K562 (cell line): ENCODE measurements at regions not wholly inside any gene's neighbourhood (a gene's known extent, or its start where the extent isn't known, plus 50 kb on each side); places are given as distances from the start of the nearest gene placed in this dataset.

Experiments used
- ATAC-seq: fragments of 200-7000 bp; cut with Tn5 transposase; 3 replicates; pipeline ENCODE4 v1.9.1; 2020; ENCODE audit warnings: moderate library complexity
- BruUV-seq: library from RNA; stranded (reverse); fragments of 400-500 nt; replicated peaks from 2 replicates; lab custom pipeline; 2021; lab: Mats Ljungman, UMichigan
- CTCF ChIA-PET: fragments of 300-600 bp; formaldehyde crosslinking; extraction: SDS; loops from one replicate; lab custom pipeline; 2021; ENCODE audit warnings: low intra/inter-chr PET ratio; lab: Yijun Ruan, JAX
- POLR2A ChIA-PET: fragments of 300-600, 350-650 bp; sonication (Branson Sonifier 250); formaldehyde crosslinking; extraction: SDS; loops from one replicate; lab custom pipeline; 2021; ENCODE audit warnings: antibody characterized with exemption, inconsistent platforms; lab: Yijun Ruan, JAX
- DNase-seq, 4 experiments: peaks; one replicate each; pipeline versions ENCODE4 v3.0.0 to v3.0.0-alpha.2; 2011 to 2018; ENCODE audit warnings: low spot score in 3 of 4, mixed read lengths in 3 of 4; ENCODE audit errors: extremely low read depth in 1 of 4
- FAIRE-seq: peaks from 2 replicates; lab custom pipeline; 2011; peaks lifted over from hg19 to GRCh38; lab: Jason Lieb, UNC
- H2AFZ ChIP-seq: 2 replicates; pipeline ENCODE4 v1.6.0; 2011; ENCODE audit warnings: low read depth, low read length, control low read depth, inconsistent platforms
- H3K27ac ChIP-seq: fragments of 200-600 bp; 3 replicates; pipeline ENCODE4 v1.8.0; 2011; ENCODE audit warnings: low read depth, mild to moderate bottlenecking, control low read depth, inconsistent platforms, low read length, moderate library complexity, mixed read lengths; ENCODE audit errors: extremely low read depth
- H3K27me3 ChIP-seq, 2 experiments: fragments of 300-600 bp in 1 of 2; 2 replicates in 1 of 2; 3 replicates in 1 of 2; pipeline versions ENCODE4 v1.6.0 to v1.8.0; 2011; ENCODE audit warnings: inconsistent platforms in 2 of 2, low read length in 2 of 2, mild to moderate bottlenecking in 1 of 2, mixed read lengths in 1 of 2, moderate library complexity in 1 of 2; ENCODE audit not compliant: control insufficient read depth in 2 of 2, insufficient read depth in 2 of 2
- H3K36me3 ChIP-seq: fragments of 300-600 bp; 3 replicates; pipeline ENCODE4 v1.8.0; 2011; ENCODE audit warnings: mild to moderate bottlenecking, low read length, inconsistent platforms; ENCODE audit not compliant: control insufficient read depth, insufficient read depth
- H3K4me1 ChIP-seq, 2 experiments: fragments of 200-600 bp in 1 of 2; replicated peaks in 1 of 2; 2 replicates in 1 of 2; 3 replicates in 1 of 2; pipeline versions ENCODE4 v1.5.1 to v1.8.0; 2011; ENCODE audit warnings: inconsistent platforms in 2 of 2, low read length in 2 of 2, mild to moderate bottlenecking in 1 of 2, mixed read lengths in 1 of 2, moderate library complexity in 1 of 2; ENCODE audit not compliant: control insufficient read depth in 2 of 2, insufficient read depth in 2 of 2
- H3K4me2 ChIP-seq: 2 replicates; pipeline ENCODE4 v1.6.1; 2011; ENCODE audit warnings: low read length, control low read depth, inconsistent platforms, mixed read lengths; ENCODE audit not compliant: insufficient read depth
- H3K4me3 ChIP-seq: fragments of 200-600 bp; sonication (generic), shearing (Covaris generic); 2 replicates; pipeline ENCODE4 v1.5.1; 2016; ENCODE audit warnings: control low read depth, inconsistent platforms
- H3K79me2 ChIP-seq: fragments of 200-600 bp; 3 replicates; pipeline ENCODE4 v1.8.0; 2011; ENCODE audit warnings: low read length, inconsistent platforms; ENCODE audit not compliant: control insufficient read depth, insufficient read depth
- H3K9ac ChIP-seq, 2 experiments: 2 replicates each; pipeline versions ENCODE4 v1.6.0 to v1.6.1; 2011; ENCODE audit warnings: low read depth in 2 of 2, low read length in 2 of 2, control low read depth in 1 of 2, inconsistent platforms in 1 of 2, mild to moderate bottlenecking in 1 of 2, mixed read lengths in 1 of 2; ENCODE audit not compliant: insufficient read depth in 1 of 2
- H3K9me1 ChIP-seq: one replicate; pipeline ENCODE4 v1.6.0; 2011; ENCODE audit warnings: inconsistent platforms, mild to moderate bottlenecking, low read length, moderate library complexity; ENCODE audit not compliant: control insufficient read depth, insufficient read depth
- H3K9me3 ChIP-seq: replicated peaks from 2 replicates; pipeline ENCODE4 v1.5.1; 2011; ENCODE audit warnings: low read depth, low read length, inconsistent platforms; ENCODE audit not compliant: control insufficient read depth, insufficient read depth
- H4K20me1 ChIP-seq: replicated peaks from 2 replicates; pipeline ENCODE4 v1.6.1; 2011; ENCODE audit warnings: low read length, inconsistent platforms, mixed read lengths; ENCODE audit not compliant: control insufficient read depth, insufficient read depth
- BRF1 ChIP-seq: IDR thresholded peaks from 3 replicates; pipeline ENCODE4 v1.6.1; 2011; ENCODE audit warnings: borderline replicate concordance, mild to moderate bottlenecking; ENCODE audit not compliant: insufficient read length; ENCODE audit errors: extremely low read depth
- CCNT2 ChIP-seq: IDR thresholded peaks from 2 replicates; pipeline ENCODE4 v1.6.1; 2011; ENCODE audit warnings: borderline replicate concordance, low read depth, mild to moderate bottlenecking, moderate library complexity, mixed read lengths, low read length; ENCODE audit not compliant: insufficient read length; ENCODE audit errors: extremely low read depth
- CHAMP1 ChIP-seq: fragments of 450-650 bp; IDR thresholded peaks from 2 replicates; pipeline ENCODE4 v1.6.1; 2016; ENCODE audit warnings: mild to moderate bottlenecking
- CREB5 ChIP-seq: fragments of 250-450 bp; sonication (Bioruptor Pico); IDR thresholded peaks from 2 replicates; pipeline ENCODE4 v1.5.0; 2020; ENCODE audit warnings: mild to moderate bottlenecking
- GATA2 ChIP-seq: sonication (generic); formaldehyde crosslinking; IDR thresholded peaks from 2 replicates; pipeline ENCODE4 v1.4.0; 2020; ENCODE audit warnings: mild to moderate bottlenecking, missing genetic modification reagents
- GTF2F1 ChIP-seq: IDR thresholded peaks from 2 replicates; pipeline ENCODE4 v1.6.1; 2011; ENCODE audit warnings: low read depth, low read length, improper control_type of control experiment
- MAZ ChIP-seq, 2 experiments: fragments of 450-650 bp in 1 of 2; sonication (generic) in 1 of 2; formaldehyde crosslinking; IDR thresholded peaks in 1 of 2; conservative IDR thresholded peaks in 1 of 2; 2 replicates each; pipeline versions ENCODE4 v1.4.0 to v1.5.0; 2020; ENCODE audit warnings: mild to moderate bottlenecking in 1 of 2, missing genetic modification reagents in 1 of 2
- MED1 ChIP-seq: sonication (generic); formaldehyde crosslinking; IDR thresholded peaks from 2 replicates; pipeline ENCODE4 v1.8.1; 2023; ENCODE audit warnings: missing genetic modification reagents, borderline replicate concordance
- MEF2D ChIP-seq: conservative IDR thresholded peaks from 2 replicates; pipeline ENCODE4 v1.6.1; 2016; ENCODE audit warnings: low read depth, missing genetic modification characterization, missing compliant biosample characterization
- PRDM10 ChIP-seq: fragments of 450-650 bp; IDR thresholded peaks from 2 replicates; pipeline ENCODE4 v1.6.1; 2018; ENCODE audit not compliant: partially characterized antibody
- SMARCC2 ChIP-seq: fragments of 450-650 bp; IDR thresholded peaks from 2 replicates; pipeline ENCODE4 v1.6.1; 2017; ENCODE audit warnings: antibody characterized with exemption, moderate library complexity, mild to moderate bottlenecking, low read depth
- YBX1 ChIP-seq: fragments of 450-650 bp; IDR thresholded peaks from 2 replicates; pipeline ENCODE4 v1.7.1; 2016; ENCODE audit warnings: mild to moderate bottlenecking
- ZBTB1 ChIP-seq: sonication (generic); formaldehyde crosslinking; IDR thresholded peaks from 2 replicates; pipeline ENCODE4 v1.8.1; 2023; ENCODE audit warnings: missing genetic modification reagents, low read depth, mild to moderate bottlenecking, borderline replicate concordance
- ZEB2 ChIP-seq: fragments of 450-650 bp; IDR thresholded peaks from 2 replicates; pipeline ENCODE4 v1.6.1; 2016
- ZNF551 ChIP-seq: fragments of 250-450 bp; sonication (Bioruptor Pico); IDR thresholded peaks from 2 replicates; pipeline ENCODE4 v1.5.0; 2021; ENCODE audit warnings: mild to moderate bottlenecking, moderate library complexity
- ZNF583 ChIP-seq: fragments of 250-450 bp; sonication (Bioruptor Pico); IDR thresholded peaks from 2 replicates; pipeline ENCODE4 v1.4.0; 2020
- ZNF717 ChIP-seq: fragments of 250-450 bp; sonication (Bioruptor Pico); IDR thresholded peaks from 2 replicates; pipeline ENCODE4 v1.5.0; 2021
- whole genome bisulfite sequencing: fragments of 100-300 bp; shearing (Covaris generic); methylation state at CpG from one replicate; pipeline ENCODE4 v1.1.6; 2016; ENCODE audit warnings: low coverage, mixed read lengths; ENCODE audit not compliant: insufficient coverage; ENCODE audit errors: missing lambda C conversion rate; 5-methylcytosine and 5-hydroxymethylcytosine counted together
- in situ Hi-C: fragments of 300-500 bp; cut with MboI; formaldehyde crosslinking; loops from 4 replicates; pipeline ENCODE4 v1.15.0; 2018; ENCODE audit warnings: inconsistent platforms, mixed read lengths
- intact Hi-C: fragments of 100-400 bp; cut with micrococcal nuclease; formaldehyde crosslinking; loops from 2 replicates; pipeline ENCODE4 v1.14.2; 2022

DNA sequence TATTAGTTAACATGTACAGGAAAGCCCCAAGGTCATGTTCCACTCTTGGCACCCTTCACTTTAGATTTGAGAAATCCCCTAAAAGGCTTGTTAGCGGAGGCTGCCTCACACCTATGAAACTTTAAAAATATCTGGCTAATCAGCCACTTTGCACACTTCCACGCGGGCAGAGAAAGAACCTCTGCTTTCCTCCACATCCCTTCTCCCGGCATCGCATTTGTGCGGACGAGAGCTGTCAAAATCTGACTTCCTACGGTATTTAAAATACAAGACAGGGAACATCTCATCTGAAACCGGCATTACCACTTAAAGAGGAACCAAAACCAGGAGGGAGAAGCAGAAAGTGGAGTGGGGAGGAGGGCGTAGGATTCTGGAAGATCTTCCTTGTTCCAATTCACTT, 422.3 kb downstream of the TMEM114 start (continued):
- no peak for TF ChIP-seq ZNF583
- TF ChIP-seq ZBTB1: no peak
- TF ChIP-seq MAZ (CRISPR knock-in tag; conservative IDR thresholded peaks at IDR 0.05 in 1 of 2, IDR thresholded peaks at IDR 0.05 in 1 of 2): no peak
- TF ChIP-seq BRF1: no peak
- no peak for TF ChIP-seq CREB5 (CRISPR knock-in tag)
- TF ChIP-seq MED1: no peak
- no peak for TF ChIP-seq ZNF717 (CRISPR knock-in tag)
- TF ChIP-seq CHAMP1: no peak

DNA sequence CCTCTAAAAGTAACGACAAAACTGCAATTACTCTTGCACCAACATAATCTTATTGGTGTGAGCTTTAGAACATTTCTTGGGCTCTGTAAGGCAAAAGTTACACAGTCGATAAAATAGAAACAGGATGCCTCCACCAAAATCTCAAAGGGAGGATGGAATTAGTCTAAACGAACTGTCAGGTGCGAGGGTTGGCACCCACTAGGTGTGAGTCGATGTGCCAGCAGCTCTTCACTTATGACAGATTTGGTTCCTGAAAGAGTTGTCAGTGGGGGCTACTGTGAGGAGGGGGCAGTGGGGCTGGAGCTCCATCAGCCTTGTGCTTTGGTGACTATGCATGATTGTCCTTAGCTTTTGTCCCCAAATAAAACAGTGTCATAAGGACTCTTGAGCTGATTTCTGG, 422.9 kb downstream of the TMEM114 start:
- no peak overlapping the region for H3K4me3 ChIP-seq
- H4K20me1 ChIP-seq: no peaks in the 10 kb centered on the region
- H3K9me3 ChIP-seq: no peaks in the 10 kb centered on the region
- intact Hi-C loops (no loop called here), in situ Hi-C loops (no loop called here)
- no peak for ATAC-seq
- WGBS: 2% methylated on average over 5 of the region's 5 CpGs
- H3K4me1 ChIP-seq: no peaks in the 10 kb centered on the region
- no peak for FAIRE-seq
- ChIA-PET CTCF (no interaction called here), POLR2A (no interaction called here)
- no peak overlapping the region for H3K4me2 ChIP-seq
- no peak overlapping the region for H3K9ac ChIP-seq
- no peaks in the 10 kb centered on the region for H3K79me2 ChIP-seq
- H3K36me3 ChIP-seq: no peaks in the 10 kb centered on the region
- no peak overlapping the region for H2AFZ ChIP-seq
- TF ChIP-seq MEF2D (no peak), PRDM10 (no peak), SMARCC2 (no peak), ZNF551 (CRISPR knock-in tag) (no peak), CCNT2 (no peak), ZEB2 (no peak), GTF2F1 (no peak), YBX1 (no peak), GATA2 (CRISPR knock-in tag) (no peak)
- no peaks in the 10 kb centered on the region for H3K9me1 ChIP-seq
- no TSS peak for BruUV-seq
- H3K27ac ChIP-seq: no peak overlapping the region
- H3K27me3 ChIP-seq: peaks cover 29 to 41% of the 10 kb centered on the region in 2 experiments
- no peak for DNase-seq
